GM12878 (cell line): ENCODE measurements at regions not wholly inside any gene's neighbourhood (a gene's known extent, or its start where the extent isn't known, plus 50 kb on each side); places are given as distances from the start of the nearest gene placed in this dataset.

Source experiments
- ATAC-seq: fragments of 200-7000 bp; cut with Tn5 transposase; 3 replicates; pipeline ENCODE4 v1.9.1; 2020; ENCODE audit warnings: mild to moderate bottlenecking, moderate library complexity
- BruUV-seq: library from RNA; stranded (reverse); fragments of 400-500 nt; replicated peaks from 2 replicates; lab custom pipeline; 2021; lab: Mats Ljungman, UMichigan
- CTCF ChIA-PET: fragments of 300-600 bp; sonication (Branson Sonifier 250); formaldehyde crosslinking; extraction: SDS; loops from one replicate; lab custom pipeline; 2021; ENCODE audit warnings: inconsistent platforms; lab: Yijun Ruan, JAX
- POLR2A ChIA-PET: fragments of 350-600 bp; formaldehyde crosslinking; extraction: SDS; loops from one replicate; lab custom pipeline; 2021; ENCODE audit warnings: inconsistent platforms; lab: Charles Lee
- RAD21 ChIA-PET: fragments of 300-600 bp; sonication (Branson Sonifier 250); formaldehyde crosslinking; loops from one replicate; lab custom pipeline; 2023; ENCODE audit warnings: antibody characterized with exemption; ENCODE audit not compliant: unreplicated experiment; lab: Charles Lee
- SMC1A ChIA-PET: fragments of 300-600 bp; sonication (Branson Sonifier 250); formaldehyde crosslinking; loops from one replicate; lab custom pipeline; 2023; ENCODE audit not compliant: unreplicated experiment, uncharacterized antibody; lab: Charles Lee
- DNase-seq: peaks from one replicate; pipeline ENCODE4 v3.0.0-alpha.2; 2011; ENCODE audit warnings: low read depth, low spot score
- FAIRE-seq: peaks from 3 replicates; lab custom pipeline; 2011; peaks lifted over from hg19 to GRCh38; lab: Jason Lieb, UNC
- H2AFZ ChIP-seq: 2 replicates; pipeline ENCODE4 v1.6.0; 2011; ENCODE audit warnings: low read depth, low read length, control low read depth; ENCODE audit not compliant: control insufficient read depth
- H3K27ac ChIP-seq: 2 replicates; pipeline ENCODE4 v1.5.1; 2011; ENCODE audit warnings: control low read depth; ENCODE audit not compliant: control insufficient read depth, insufficient read depth
- H3K27me3 ChIP-seq, 2 experiments: replicated peaks in 1 of 2; 2 replicates each; pipeline versions ENCODE4 v1.6.0 to v1.6.1; 2011; ENCODE audit warnings: low read length in 1 of 2; ENCODE audit not compliant: control insufficient read depth in 2 of 2, insufficient read depth in 2 of 2
- H3K36me3 ChIP-seq, 2 experiments: 2 replicates each; pipeline ENCODE4 v1.5.1; 2011; ENCODE audit warnings: low read length in 1 of 2; ENCODE audit not compliant: control insufficient read depth in 2 of 2, insufficient read depth in 2 of 2
- H3K4me1 ChIP-seq: 2 replicates; pipeline ENCODE4 v1.6.1; 2011; ENCODE audit warnings: mild to moderate bottlenecking, low read length, moderate library complexity, mixed read lengths; ENCODE audit not compliant: control insufficient read depth, insufficient read depth
- H3K4me2 ChIP-seq: 2 replicates; pipeline ENCODE4 v1.6.0; 2011; ENCODE audit warnings: control low read depth; ENCODE audit not compliant: control insufficient read depth, insufficient read depth
- H3K4me3 ChIP-seq: fragments of 200-600 bp; sonication (generic); 2 replicates; pipeline ENCODE4 v1.5.1; 2016
- H3K79me2 ChIP-seq: 2 replicates; pipeline ENCODE4 v1.6.0; 2011; ENCODE audit warnings: low read length; ENCODE audit not compliant: control insufficient read depth, insufficient read depth
- H3K9ac ChIP-seq: 2 replicates; pipeline ENCODE4 v1.8.0; 2011; ENCODE audit warnings: low read length, control low read depth, mixed read lengths; ENCODE audit not compliant: control insufficient read depth, insufficient read depth
- H3K9me3 ChIP-seq: replicated peaks from 3 replicates; pipeline ENCODE4 v1.5.1; 2011; ENCODE audit warnings: mild to moderate bottlenecking, low read length; ENCODE audit not compliant: control insufficient read depth, insufficient read depth
- H4K20me1 ChIP-seq: 2 replicates; pipeline ENCODE4 v1.6.0; 2011; ENCODE audit not compliant: control insufficient read depth, insufficient read depth
- ELK1 ChIP-seq: IDR thresholded peaks from 2 replicates; pipeline ENCODE4 v1.6.1; 2012; ENCODE audit warnings: low read depth, low read length, improper control_type of control experiment
- GABPA ChIP-seq: IDR thresholded peaks from 2 replicates; pipeline ENCODE4 v1.6.1; 2014; ENCODE audit warnings: antibody characterized with exemption, low read depth, mild to moderate bottlenecking, inconsistent platforms
- MYB ChIP-seq: fragments of 150-350 bp; IDR thresholded peaks from 2 replicates; pipeline ENCODE4 v1.6.1; 2014; ENCODE audit warnings: mild to moderate bottlenecking, low read depth, low read length, borderline replicate concordance
- NBN ChIP-seq: fragments of 450-650 bp; IDR thresholded peaks from 2 replicates; pipeline ENCODE4 v1.6.1; 2016
- RAD51 ChIP-seq: fragments of 450-650 bp; IDR thresholded peaks from 2 replicates; pipeline ENCODE4 v1.6.1; 2016; ENCODE audit warnings: moderate library complexity, mild to moderate bottlenecking, inconsistent platforms
- RFX5 ChIP-seq: IDR thresholded peaks from 2 replicates; pipeline ENCODE4 v1.6.1; 2011; ENCODE audit warnings: low read depth, low read length, improper control_type of control experiment
- TAF1 ChIP-seq: IDR thresholded peaks from 2 replicates; pipeline ENCODE4 v1.6.1; 2011; ENCODE audit warnings: mild to moderate bottlenecking, low read depth, low read length, borderline replicate concordance
- ZBTB4 ChIP-seq: fragments of 450-650 bp; formaldehyde crosslinking; IDR thresholded peaks from 2 replicates; pipeline ENCODE4 v1.4.0; 2022; ENCODE audit warnings: mild to moderate bottlenecking, moderate library complexity
- ZBTB40 ChIP-seq: fragments of 450-650 bp; IDR thresholded peaks from 2 replicates; pipeline ENCODE4 v1.6.1; 2016; ENCODE audit warnings: mild to moderate bottlenecking, moderate library complexity, borderline replicate concordance
- WGBS: methylation state at CpG from one replicate; pipeline ENCODE4 v1.1.6; 2016; ENCODE audit warnings: low lambda C conversion rate; ENCODE audit not compliant: insufficient replicate concordance, insufficient coverage; ENCODE audit errors: missing lambda C conversion rate; 5-methylcytosine and 5-hydroxymethylcytosine counted together
- in situ Hi-C: fragments of 300-500 bp; cut with MboI; formaldehyde crosslinking; loops from 9 replicates; pipeline ENCODE4 v1.14.3; 2018; ENCODE audit warnings: mixed read lengths
- intact Hi-C: fragments of 100-400 bp; cut with micrococcal nuclease; formaldehyde crosslinking; loops from one replicate; pipeline ENCODE4 v1.14.2; 2022; ENCODE audit not compliant: unreplicated experiment

GRCh38 chr22:35475545-35475944 is 65.1 kb upstream of the RASD2 start:
- H2AFZ ChIP-seq, result no peak overlapping the region
- no peak overlapping the region for H3K27ac ChIP-seq
- no TSS peak for BruUV-seq
- no peaks in the 10 kb centered on the region for H3K79me2 ChIP-seq
- H4K20me1 ChIP-seq, result no peaks in the 10 kb centered on the region
- DNase-seq, result no peak
- ATAC-seq, result no peak
- H3K9ac ChIP-seq, result no peak overlapping the region
- WGBS, result 8% methylated on average over 10 of the region's 10 CpGs
- POLR2A ChIA-PET, result no interaction called here
- H3K9me3 ChIP-seq, result no peaks in the 10 kb centered on the region; the same call in 2 of the 3 replicates
- no peak overlapping the region for H3K4me2 ChIP-seq
- CTCF ChIA-PET, result no interaction called here
- H3K4me1 ChIP-seq, result peaks cover 4% of the 10 kb centered on the region; the same call in 1 of the 2 replicates
- intact Hi-C loops, result no loop called here
- TF ChIP-seq NBN (no peak), ZBTB40 (no peak)
- RAD21 ChIA-PET, result no interaction called here
- no peak overlapping the region for H3K4me3 ChIP-seq
- H3K27me3 ChIP-seq, result peaks cover 0 to 2% of the 10 kb centered on the region in 2 experiments; a peak in 1 of 4 replicates
- SMC1A ChIA-PET, result no interaction called here
- in situ Hi-C loops, result no loop called here
- no peak for FAIRE-seq
- H3K36me3 ChIP-seq, result no peaks in the 10 kb centered on the region

GRCh38 chr22:35476341-35476740 is 64.3 kb upstream of the RASD2 start:
- Histone ChIP-seq H3K36me3 (no peaks in the 10 kb centered on the region), H3K9me3 (no peaks in the 10 kb centered on the region; the same call in 2 of the 3 replicates), H3K4me3 (no peak overlapping the region), H3K27me3 (peaks cover 0 to 4% of the 10 kb centered on the region in 2 experiments; a peak in 1 of 4 replicates), H3K27ac (no peak overlapping the region), H2AFZ (no peak overlapping the region), H3K4me1 (peaks cover 4% of the 10 kb centered on the region; the same call in 1 of the 2 replicates), H3K4me2 (no peak overlapping the region), H3K9ac (no peak overlapping the region), H3K79me2 (no peaks in the 10 kb centered on the region), H4K20me1 (no peaks in the 10 kb centered on the region)
- BruUV-seq, result no TSS peak
- no peak for FAIRE-seq
- RAD21 ChIA-PET, result no interaction called here
- CTCF ChIA-PET, result no interaction called here
- WGBS, result 53% methylated on average over 11 of the region's 11 CpGs
- in situ Hi-C loops, result no loop called here
- POLR2A ChIA-PET, result interaction anchor here (0.6 kb wide), 1 partner anchor 8 kb away, joined by 3 read pairs; no protein-coding TSS in a partner anchor
- DNase-seq, result no peak
- SMC1A ChIA-PET, result no interaction called here
- intact Hi-C loops, result no loop called here
- ATAC-seq, result no peak
- TF ChIP-seq ELK1 (no peak), MYB (no peak), ZBTB4 (no peak), GABPA (no peak), TAF1 (no peak), RAD51 (no peak), RFX5 (no peak)
